ENCODE measurements at regions not wholly inside any gene's neighbourhood (a gene's known extent, or its start where the extent isn't known, plus 50 kb on each side); places are given as distances from the start of the nearest gene placed in this dataset.

- no peak for TF ChIP-seq ZBTB11 (tag by site-specific recombination; conservative IDR thresholded peaks at IDR 0.05; ENCODE audit: low read depth)
- TF ChIP-seq ZNF518A (tag by site-specific recombination; conservative IDR thresholded peaks at IDR 0.05; ENCODE audit: low read depth) = no peak
- TF ChIP-seq, protein P1, sequence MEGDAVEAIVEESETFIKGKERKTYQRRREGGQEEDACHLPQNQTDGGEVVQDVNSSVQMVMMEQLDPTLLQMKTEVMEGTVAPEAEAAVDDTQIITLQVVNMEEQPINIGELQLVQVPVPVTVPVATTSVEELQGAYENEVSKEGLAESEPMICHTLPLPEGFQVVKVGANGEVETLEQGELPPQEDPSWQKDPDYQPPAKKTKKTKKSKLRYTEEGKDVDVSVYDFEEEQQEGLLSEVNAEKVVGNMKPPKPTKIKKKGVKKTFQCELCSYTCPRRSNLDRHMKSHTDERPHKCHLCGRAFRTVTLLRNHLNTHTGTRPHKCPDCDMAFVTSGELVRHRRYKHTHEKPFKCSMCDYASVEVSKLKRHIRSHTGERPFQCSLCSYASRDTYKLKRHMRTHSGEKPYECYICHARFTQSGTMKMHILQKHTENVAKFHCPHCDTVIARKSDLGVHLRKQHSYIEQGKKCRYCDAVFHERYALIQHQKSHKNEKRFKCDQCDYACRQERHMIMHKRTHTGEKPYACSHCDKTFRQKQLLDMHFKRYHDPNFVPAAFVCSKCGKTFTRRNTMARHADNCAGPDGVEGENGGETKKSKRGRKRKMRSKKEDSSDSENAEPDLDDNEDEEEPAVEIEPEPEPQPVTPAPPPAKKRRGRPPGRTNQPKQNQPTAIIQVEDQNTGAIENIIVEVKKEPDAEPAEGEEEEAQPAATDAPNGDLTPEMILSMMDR (tag by site-specific recombination; IDR thresholded peaks at IDR 0.05) = no peak
- no peak for TF ChIP-seq ELK4 (IDR thresholded peaks at IDR 0.05; ENCODE audit: borderline replicate concordance, low read depth, low read length)
- TF ChIP-seq ZNF138 (tag by site-specific recombination; IDR thresholded peaks at IDR 0.05; ENCODE audit: borderline replicate concordance) = no peak
- no peak for TF ChIP-seq ZNF658 (tag by site-specific recombination; IDR thresholded peaks at IDR 0.05)
- no peak for TF ChIP-seq GFI1B (tag by site-specific recombination; IDR thresholded peaks at IDR 0.05)
These were observed 132.6 kb upstream of the CHRNA7 start for GRCh38 chr15:31897746-31898145.

All from HEK293 (cell line).